H4 (cell line): ENCODE measurements at regions not wholly inside any gene's neighbourhood (a gene's known extent, or its start where the extent isn't known, plus 50 kb on each side); places are given as distances from the start of the nearest gene placed in this dataset.

ENCODE experiments used
- DNase-seq: peaks from one replicate; pipeline ENCODE4 v3.0.0-alpha.2; 2015; ENCODE audit warnings: low spot score

GRCh38 chr15:46413799-46414198 lies 779.0 kb downstream of the SQOR start:
- no peak for DNase-seq

GRCh38 chr15:46416544-46416943 lies 781.7 kb downstream of the SQOR start:
- DNase-seq, result peak; percentile 7

GRCh38 chr15:46420990-46421389 lies 786.2 kb downstream of the SQOR start:
- no peak for DNase-seq

GRCh38 chr15:46441294-46442062 lies 806.6 kb downstream of the SQOR start:
- DNase-seq, result peak; percentile 24

- peak; percentile 71 for DNase-seq
Observed at GRCh38 chr15:46442184-46442583, 807.4 kb downstream of the SQOR start.

- peak; percentile 14 for DNase-seq
Observed at GRCh38 chr15:46442901-46443590, 808.2 kb downstream of the SQOR start.

- no peak for DNase-seq
Observed at GRCh38 chr15:46450112-46450809, 815.4 kb downstream of the SQOR start.

GRCh38 chr15:46450810-46451182 lies 816.0 kb downstream of the SQOR start:
- no peak for DNase-seq

GRCh38 chr15:46452297-46452820 lies 817.5 kb downstream of the SQOR start:
- DNase-seq, result no peak

GRCh38 chr15:46456456-46456855 lies 821.6 kb downstream of the SQOR start:
- DNase-seq, result no peak

- DNase-seq, result no peak
Observed at GRCh38 chr15:46460431-46461094, 825.7 kb downstream of the SQOR start.

- DNase-seq, result no peak
Observed at GRCh38 chr15:46461416-46461815, 826.6 kb downstream of the SQOR start.

GRCh38 chr15:46467041-46467440 lies 832.2 kb downstream of the SQOR start:
- no peak for DNase-seq

GRCh38 chr15:46471096-46471495 lies 836.3 kb downstream of the SQOR start:
- DNase-seq, result no peak

GRCh38 chr15:46489276-46489675 lies 854.4 kb downstream of the SQOR start:
- no peak for DNase-seq

GRCh38 chr15:46496491-46497115 lies 861.8 kb downstream of the SQOR start:
- DNase-seq, result no peak

GRCh38 chr15:46502667-46503066 lies 867.8 kb downstream of the SQOR start:
- DNase-seq, result no peak

GRCh38 chr15:46518381-46518780 lies 883.6 kb downstream of the SQOR start:
- peak; percentile 6 for DNase-seq

GRCh38 chr15:46523701-46524100 lies 888.9 kb downstream of the SQOR start:
- no peak for DNase-seq

- DNase-seq, result no peak
Observed at GRCh38 chr15:46525984-46526725, 891.3 kb downstream of the SQOR start.

GRCh38 chr15:46526726-46527110 lies 891.9 kb downstream of the SQOR start:
- DNase-seq, result no peak
